CD4-positive, alpha-beta T cell (primary cell): ENCODE measurements at regions not wholly inside any gene's neighbourhood (a gene's known extent, or its start where the extent isn't known, plus 50 kb on each side); places are given as distances from the start of the nearest gene placed in this dataset.

ENCODE experiments used
- ATAC-seq: fragments of 200-7000 bp; cut with Tn5 transposase; one replicate; pipeline ENCODE4 v1.10.0; 2022; ENCODE audit warnings: mild to moderate bottlenecking; ENCODE audit not compliant: poor library complexity
- CTCF ChIA-PET: fragments of 350-600 bp; sonication (Branson Sonifier 250); formaldehyde crosslinking; loops from one replicate; lab custom pipeline; 2021; ENCODE audit warnings: antibody characterized with exemption, inconsistent platforms; lab: Charles Lee
- POLR2A ChIA-PET: fragments of 350-600 bp; sonication (Branson Sonifier 250); formaldehyde crosslinking; loops from one replicate; lab custom pipeline; 2021; ENCODE audit warnings: antibody characterized with exemption, inconsistent platforms; lab: Charles Lee
- DNase-seq, 14 experiments: peaks; one replicate each; pipeline ENCODE4 v3.0.0-alpha.2; 2013 to 2020; ENCODE audit warnings: mixed read lengths in 2 of 14
- H3K27ac ChIP-seq, 2 donors: one replicate each; pipeline versions ENCODE4 v1.5.1 to v1.7.0; 2013; ENCODE audit warnings: low read length in 2 of 2, low read depth in 1 of 2, mild to moderate bottlenecking in 1 of 2
- H3K27me3 ChIP-seq, 2 experiments: 1 replicate in 1 of 2; 2 replicates in 1 of 2; pipeline versions ENCODE4 v1.6.1 to v1.7.0; 2013; ENCODE audit warnings: low read length in 2 of 2, control low read depth in 1 of 2, mild to moderate bottlenecking in 1 of 2, moderate library complexity in 1 of 2; ENCODE audit not compliant: insufficient read depth in 2 of 2, control insufficient read depth in 1 of 2
- H3K36me3 ChIP-seq: one replicate; pipeline ENCODE4 v1.6.1; 2013; ENCODE audit warnings: low read length, control low read depth; ENCODE audit not compliant: insufficient read depth
- H3K4me1 ChIP-seq: one replicate; pipeline ENCODE4 v1.6.1; 2013; ENCODE audit warnings: low read length, control low read depth; ENCODE audit not compliant: insufficient read depth
- H3K4me3 ChIP-seq: one replicate; pipeline ENCODE4 v1.5.1; 2013; ENCODE audit warnings: mild to moderate bottlenecking, low read length, moderate library complexity
- H3K9me3 ChIP-seq, 2 experiments: 1 replicate in 1 of 2; 2 replicates in 1 of 2; pipeline versions ENCODE4 v1.6.1 to v1.7.0; 2013; ENCODE audit warnings: low read length in 2 of 2, mild to moderate bottlenecking in 2 of 2, control low read depth in 1 of 2, moderate library complexity in 1 of 2; ENCODE audit not compliant: control insufficient read depth in 1 of 2, insufficient read depth in 1 of 2
- H3K27ac Mint-ChIP-seq: one replicate; pipeline ENCODE4 v1.8.0; 2020; ENCODE audit warnings: mixed read lengths
- H3K27me3 Mint-ChIP-seq: one replicate; pipeline ENCODE4 v1.8.0; 2021; ENCODE audit warnings: mixed read lengths
- H3K36me3 Mint-ChIP-seq: one replicate; pipeline ENCODE4 v1.8.0; 2021; ENCODE audit warnings: low read depth, mixed read lengths
- H3K4me1 Mint-ChIP-seq: one replicate; pipeline ENCODE4 v1.8.0; 2021; ENCODE audit warnings: low read depth, mixed read lengths
- H3K4me3 Mint-ChIP-seq: one replicate; pipeline ENCODE4 v1.8.0; 2020; ENCODE audit warnings: mild to moderate bottlenecking, mixed read lengths
- H3K9me3 Mint-ChIP-seq: one replicate; pipeline ENCODE4 v1.8.0; 2020; ENCODE audit warnings: mixed read lengths
- CTCF ChIP-seq: fragments of 200-600 bp; IDR thresholded peaks from one replicate; pipeline ENCODE4 v1.8.0; 2022; ENCODE audit warnings: antibody characterized with exemption, mild to moderate bottlenecking
- intact Hi-C, 2 experiments: fragments of 100-400 bp; cut with DNase I in 1 of 2; cut with micrococcal nuclease in 1 of 2; formaldehyde crosslinking; loops; one replicate each; pipeline versions ENCODE4 v1.15.1 to v1.9.0; 2023 to 2025; cut with DNase I, micrococcal nuclease

- Mint-ChIP-seq H3K4me1 (peaks cover 6% of the 10 kb centered on the region), H3K27ac (no peak overlapping the region), H3K27me3 (no peaks in the 10 kb centered on the region), H3K36me3 (no peaks in the 10 kb centered on the region), H3K4me3 (no peak overlapping the region), H3K9me3 (no peaks in the 10 kb centered on the region)
- H3K9me3 ChIP-seq = no peaks in the 10 kb centered on the region
- no peaks in the 10 kb centered on the region for H3K27me3 ChIP-seq
- DNase-seq (no peak), ATAC-seq (no peak)
- no peaks in the 10 kb centered on the region for H3K36me3 ChIP-seq
- H3K4me3 ChIP-seq = no peak overlapping the region
- H3K4me1 ChIP-seq = no peaks in the 10 kb centered on the region
- POLR2A ChIA-PET = no interaction called here
- TF ChIP-seq CTCF = no peak
- CTCF ChIA-PET = no interaction called here
- H3K27ac ChIP-seq = no peak overlapping the region
- intact Hi-C loops = no loop called here
Observed at GRCh38 chr2:215799194-215799593, 214.2 kb downstream of the MREG start.

- CTCF ChIA-PET = no interaction called here
- Histone ChIP-seq H3K4me1 (no peaks in the 10 kb centered on the region), H3K36me3 (no peaks in the 10 kb centered on the region), H3K9me3 (no peaks in the 10 kb centered on the region), H3K27ac (no peak overlapping the region), H3K4me3 (no peak overlapping the region), H3K27me3 (no peaks in the 10 kb centered on the region)
- DNase-seq = no peak
- no peak for ATAC-seq
- Mint-ChIP-seq H3K27me3 (no peaks in the 10 kb centered on the region), H3K4me1 (peaks cover 6% of the 10 kb centered on the region), H3K4me3 (no peak overlapping the region), H3K36me3 (no peaks in the 10 kb centered on the region), H3K27ac (no peak overlapping the region), H3K9me3 (no peaks in the 10 kb centered on the region)
- intact Hi-C loops = no loop called here
- TF ChIP-seq CTCF = no peak
- POLR2A ChIA-PET = no interaction called here
Observed at GRCh38 chr2:215797676-215798075, 215.7 kb downstream of the MREG start.

- Mint-ChIP-seq H3K36me3 (no peaks in the 10 kb centered on the region), H3K4me1 (peaks cover 6% of the 10 kb centered on the region), H3K9me3 (no peaks in the 10 kb centered on the region), H3K27ac (no peak overlapping the region), H3K27me3 (no peaks in the 10 kb centered on the region), H3K4me3 (no peak overlapping the region)
- H3K36me3 ChIP-seq = no peaks in the 10 kb centered on the region
- H3K9me3 ChIP-seq = no peaks in the 10 kb centered on the region
- H3K4me1 ChIP-seq = no peaks in the 10 kb centered on the region
- intact Hi-C loops = no loop called here
- H3K27me3 ChIP-seq = no peaks in the 10 kb centered on the region
- no peak for TF ChIP-seq CTCF
- no peak for ATAC-seq
- POLR2A ChIA-PET = no interaction called here
- no peak overlapping the region for H3K4me3 ChIP-seq
- H3K27ac ChIP-seq = no peak overlapping the region
- CTCF ChIA-PET = no interaction called here
- DNase-seq = peak in 1 of 14 experiments; percentile 16
Observed at GRCh38 chr2:215796140-215796855, 217.1 kb downstream of the MREG start.
